K562 (cell line): ENCODE measurements at regions not wholly inside any gene's neighbourhood (a gene's known extent, or its start where the extent isn't known, plus 50 kb on each side); places are given as distances from the start of the nearest gene placed in this dataset.
A peak's percentile ranks its signal among the peaks of the same experiment; 100 is the strongest.

Source experiments
- ATAC-seq: fragments of 200-7000 bp; cut with Tn5 transposase; 3 replicates; pipeline ENCODE4 v1.9.1; 2020; ENCODE audit warnings: moderate library complexity
- BruUV-seq: library from RNA; stranded (reverse); fragments of 400-500 nt; replicated peaks from 2 replicates; lab custom pipeline; 2021; lab: Mats Ljungman, UMichigan
- CTCF ChIA-PET: fragments of 300-600 bp; formaldehyde crosslinking; extraction: SDS; loops from one replicate; lab custom pipeline; 2021; ENCODE audit warnings: low intra/inter-chr PET ratio; lab: Yijun Ruan, JAX
- POLR2A ChIA-PET: fragments of 300-600, 350-650 bp; sonication (Branson Sonifier 250); formaldehyde crosslinking; extraction: SDS; loops from one replicate; lab custom pipeline; 2021; ENCODE audit warnings: antibody characterized with exemption, inconsistent platforms; lab: Yijun Ruan, JAX
- DNase-seq, 4 experiments: peaks; one replicate each; pipeline versions ENCODE4 v3.0.0 to v3.0.0-alpha.2; 2011 to 2018; ENCODE audit warnings: low spot score in 3 of 4, mixed read lengths in 3 of 4; ENCODE audit errors: extremely low read depth in 1 of 4
- FAIRE-seq: peaks from 2 replicates; lab custom pipeline; 2011; peaks lifted over from hg19 to GRCh38; lab: Jason Lieb, UNC
- H2AFZ ChIP-seq: 2 replicates; pipeline ENCODE4 v1.6.0; 2011; ENCODE audit warnings: low read depth, low read length, control low read depth, inconsistent platforms
- H3K27ac ChIP-seq: fragments of 200-600 bp; 3 replicates; pipeline ENCODE4 v1.8.0; 2011; ENCODE audit warnings: low read depth, mild to moderate bottlenecking, control low read depth, inconsistent platforms, low read length, moderate library complexity, mixed read lengths; ENCODE audit errors: extremely low read depth
- H3K27me3 ChIP-seq, 2 experiments: fragments of 300-600 bp in 1 of 2; 2 replicates in 1 of 2; 3 replicates in 1 of 2; pipeline versions ENCODE4 v1.6.0 to v1.8.0; 2011; ENCODE audit warnings: inconsistent platforms in 2 of 2, low read length in 2 of 2, mild to moderate bottlenecking in 1 of 2, mixed read lengths in 1 of 2, moderate library complexity in 1 of 2; ENCODE audit not compliant: control insufficient read depth in 2 of 2, insufficient read depth in 2 of 2
- H3K36me3 ChIP-seq: fragments of 300-600 bp; 3 replicates; pipeline ENCODE4 v1.8.0; 2011; ENCODE audit warnings: mild to moderate bottlenecking, low read length, inconsistent platforms; ENCODE audit not compliant: control insufficient read depth, insufficient read depth
- H3K4me1 ChIP-seq, 2 experiments: fragments of 200-600 bp in 1 of 2; replicated peaks in 1 of 2; 2 replicates in 1 of 2; 3 replicates in 1 of 2; pipeline versions ENCODE4 v1.5.1 to v1.8.0; 2011; ENCODE audit warnings: inconsistent platforms in 2 of 2, low read length in 2 of 2, mild to moderate bottlenecking in 1 of 2, mixed read lengths in 1 of 2, moderate library complexity in 1 of 2; ENCODE audit not compliant: control insufficient read depth in 2 of 2, insufficient read depth in 2 of 2
- H3K4me2 ChIP-seq: 2 replicates; pipeline ENCODE4 v1.6.1; 2011; ENCODE audit warnings: low read length, control low read depth, inconsistent platforms, mixed read lengths; ENCODE audit not compliant: insufficient read depth
- H3K4me3 ChIP-seq: fragments of 200-600 bp; sonication (generic), shearing (Covaris generic); 2 replicates; pipeline ENCODE4 v1.5.1; 2016; ENCODE audit warnings: control low read depth, inconsistent platforms
- H3K79me2 ChIP-seq: fragments of 200-600 bp; 3 replicates; pipeline ENCODE4 v1.8.0; 2011; ENCODE audit warnings: low read length, inconsistent platforms; ENCODE audit not compliant: control insufficient read depth, insufficient read depth
- H3K9ac ChIP-seq, 2 experiments: 2 replicates each; pipeline versions ENCODE4 v1.6.0 to v1.6.1; 2011; ENCODE audit warnings: low read depth in 2 of 2, low read length in 2 of 2, control low read depth in 1 of 2, inconsistent platforms in 1 of 2, mild to moderate bottlenecking in 1 of 2, mixed read lengths in 1 of 2; ENCODE audit not compliant: insufficient read depth in 1 of 2
- H3K9me1 ChIP-seq: one replicate; pipeline ENCODE4 v1.6.0; 2011; ENCODE audit warnings: inconsistent platforms, mild to moderate bottlenecking, low read length, moderate library complexity; ENCODE audit not compliant: control insufficient read depth, insufficient read depth
- H3K9me3 ChIP-seq: replicated peaks from 2 replicates; pipeline ENCODE4 v1.5.1; 2011; ENCODE audit warnings: low read depth, low read length, inconsistent platforms; ENCODE audit not compliant: control insufficient read depth, insufficient read depth
- H4K20me1 ChIP-seq: replicated peaks from 2 replicates; pipeline ENCODE4 v1.6.1; 2011; ENCODE audit warnings: low read length, inconsistent platforms, mixed read lengths; ENCODE audit not compliant: control insufficient read depth, insufficient read depth
- E4F1 ChIP-seq: fragments of 250-450 bp; sonication (Bioruptor Pico); IDR thresholded peaks from 2 replicates; pipeline ENCODE4 v1.5.0; 2021; ENCODE audit warnings: mild to moderate bottlenecking, borderline replicate concordance
- HIVEP1 ChIP-seq: fragments of 250-450 bp; sonication (Bioruptor Pico); IDR thresholded peaks from 2 replicates; pipeline ENCODE4 v1.4.0; 2020; ENCODE audit warnings: mild to moderate bottlenecking
- MTA3 ChIP-seq: fragments of 450-650 bp; formaldehyde crosslinking; IDR thresholded peaks from 2 replicates; pipeline ENCODE4 v1.6.1; 2017; ENCODE audit warnings: mild to moderate bottlenecking, borderline replicate concordance
- TSHZ1 ChIP-seq: fragments of 250-450 bp; sonication (Bioruptor Pico); IDR thresholded peaks from 2 replicates; pipeline ENCODE4 v1.4.0; 2020; ENCODE audit warnings: mild to moderate bottlenecking, moderate library complexity
- WGBS: fragments of 100-300 bp; shearing (Covaris generic); methylation state at CpG from one replicate; pipeline ENCODE4 v1.1.6; 2016; ENCODE audit warnings: low coverage, mixed read lengths; ENCODE audit not compliant: insufficient coverage; ENCODE audit errors: missing lambda C conversion rate; 5-methylcytosine and 5-hydroxymethylcytosine counted together
- in situ Hi-C: fragments of 300-500 bp; cut with MboI; formaldehyde crosslinking; loops from 4 replicates; pipeline ENCODE4 v1.15.0; 2018; ENCODE audit warnings: inconsistent platforms, mixed read lengths
- intact Hi-C: fragments of 100-400 bp; cut with micrococcal nuclease; formaldehyde crosslinking; loops from 2 replicates; pipeline ENCODE4 v1.14.2; 2022

- ChIA-PET POLR2A (interaction anchor here (0.7 kb wide), 1 partner anchor 506 kb away, joined by 3 read pairs; no protein-coding TSS in a partner anchor), CTCF (no interaction called here)
- BruUV-seq, result no TSS peak
- no peak overlapping the region; the same call in 1 of the 2 replicates for H3K4me2 ChIP-seq
- no peaks in the 10 kb centered on the region for H3K79me2 ChIP-seq
- no peaks in the 10 kb centered on the region for H4K20me1 ChIP-seq
- H3K27me3 ChIP-seq, result no peaks in the 10 kb centered on the region
- H3K9me3 ChIP-seq, result no peaks in the 10 kb centered on the region
- no peak overlapping the region for H3K4me3 ChIP-seq
- TF ChIP-seq HIVEP1, result no peak
- no peak for TF ChIP-seq MTA3
- TF ChIP-seq E4F1 (CRISPR knock-in tag), result no peak
- TF ChIP-seq TSHZ1 (CRISPR knock-in tag), result no peak
- peak overlapping the region in 1 of 2 experiments; percentile 17; a peak in 1 of 4 replicates for H3K9ac ChIP-seq
- H3K27ac ChIP-seq, result no peak overlapping the region; the same call in 2 of the 3 replicates
- in situ Hi-C loops, result no loop called here
- peak overlapping the region; percentile 68 for H2AFZ ChIP-seq
- ATAC-seq, result no peak
- intact Hi-C loops, result loop anchor here (10.0 kb wide), 2 partner anchors 61 to 741 kb away; no protein-coding TSS in a partner anchor
- no peaks in the 10 kb centered on the region for H3K36me3 ChIP-seq
- no peaks in the 10 kb centered on the region; a peak in 1 of 5 replicates for H3K4me1 ChIP-seq
- 0% methylated on average over 1 of the region's 1 CpG for WGBS
- no peaks in the 10 kb centered on the region for H3K9me1 ChIP-seq
- DNase-seq, result no peak
- FAIRE-seq, result no peak
These were observed 171.4 kb upstream of the PRSS16 start for GRCh38 chr6:27076116-27076515.
